Mesendoderm (in vitro differentiated cells): ENCODE measurements at regions not wholly inside any gene's neighbourhood (a gene's known extent, or its start where the extent isn't known, plus 50 kb on each side); places are given as distances from the start of the nearest gene placed in this dataset.

ENCODE experiments used
- DNase-seq: peaks from one replicate; pipeline ENCODE4 v3.0.0; 2013
- H2AK5ac ChIP-seq: 2 replicates; pipeline ENCODE4 v1.6.1; 2013; ENCODE audit warnings: low read length, inconsistent platforms
- H2BK120ac ChIP-seq: 2 replicates; pipeline ENCODE4 v1.6.1; 2013; ENCODE audit warnings: low read depth, mild to moderate bottlenecking, low read length, moderate library complexity, mixed read lengths
- H2BK15ac ChIP-seq: replicated peaks from 2 replicates; pipeline ENCODE4 v1.6.1; 2013; ENCODE audit warnings: low read depth, mild to moderate bottlenecking, moderate library complexity
- H2BK5ac ChIP-seq: 2 replicates; pipeline ENCODE4 v1.6.1; 2013; ENCODE audit warnings: low read length, inconsistent platforms
- H3K18ac ChIP-seq: 2 replicates; pipeline ENCODE4 v1.6.1; 2013; ENCODE audit warnings: mild to moderate bottlenecking, low read length, mixed read lengths
- H3K23ac ChIP-seq: one replicate; pipeline ENCODE4 v1.6.1; 2013; ENCODE audit warnings: low read length
- H3K27ac ChIP-seq: 2 replicates; pipeline ENCODE4 v1.5.1; 2013; ENCODE audit warnings: low read depth, mild to moderate bottlenecking, inconsistent platforms, low read length, moderate library complexity
- H3K27me3 ChIP-seq: 2 replicates; pipeline ENCODE4 v1.6.1; 2013; ENCODE audit warnings: low read length, control low read depth, mild to moderate bottlenecking, inconsistent platforms; ENCODE audit not compliant: insufficient read depth, poor library complexity
- H3K36me3 ChIP-seq: 2 replicates; pipeline ENCODE4 v1.6.1; 2013; ENCODE audit warnings: low read length, inconsistent platforms; ENCODE audit not compliant: control insufficient read depth, insufficient read depth
- H3K4ac ChIP-seq: one replicate; pipeline ENCODE4 v1.6.1; 2013; ENCODE audit warnings: low read depth, mild to moderate bottlenecking, low read length, moderate library complexity
- H3K4me1 ChIP-seq: 2 replicates; pipeline ENCODE4 v1.6.1; 2013; ENCODE audit warnings: low read depth, low read length, inconsistent platforms; ENCODE audit not compliant: control insufficient read depth
- H3K4me2 ChIP-seq: 2 replicates; pipeline ENCODE4 v1.6.1; 2013; ENCODE audit warnings: low read length
- H3K4me3 ChIP-seq: 2 replicates; pipeline ENCODE4 v1.5.1; 2013; ENCODE audit warnings: mild to moderate bottlenecking, low read length
- H3K56ac ChIP-seq: one replicate; pipeline ENCODE4 v1.6.1; 2013; ENCODE audit warnings: low read length
- H3K79me1 ChIP-seq: 2 replicates; pipeline ENCODE4 v1.6.1; 2013; ENCODE audit warnings: low read length, inconsistent platforms
- H3K79me2 ChIP-seq: 2 replicates; pipeline ENCODE4 v1.6.1; 2013; ENCODE audit warnings: mild to moderate bottlenecking, low read length; ENCODE audit not compliant: control insufficient read depth, insufficient read depth
- H3K9ac ChIP-seq: 2 replicates; pipeline ENCODE4 v1.6.1; 2013; ENCODE audit warnings: low read length, inconsistent platforms
- H4K5ac ChIP-seq: one replicate; pipeline ENCODE4 v1.6.1; 2013; ENCODE audit warnings: low read length
- H4K8ac ChIP-seq: one replicate; pipeline ENCODE4 v1.6.1; 2013; ENCODE audit warnings: low read depth, mild to moderate bottlenecking, control low read depth, low read length, moderate library complexity
- WGBS: extraction: QIAGEN DNeasy Blood & Tissue Kit; methylation state at CpG from one replicate; pipeline ENCODE4 v1.1.7; 2013; ENCODE audit warnings: low lambda C conversion rate, missing lambda C conversion rate; ENCODE audit not compliant: insufficient coverage; ENCODE audit errors: extremely low coverage; 5-methylcytosine and 5-hydroxymethylcytosine counted together

- H3K4ac ChIP-seq = no peak overlapping the region
- no peak overlapping the region for H3K23ac ChIP-seq
- no peak overlapping the region for H3K56ac ChIP-seq
- no peak overlapping the region for H3K18ac ChIP-seq
- H3K79me2 ChIP-seq = no peaks in the 10 kb centered on the region
- H4K5ac ChIP-seq = no peak overlapping the region
- no peak for DNase-seq
- no peak overlapping the region for H3K4me2 ChIP-seq
- no peak overlapping the region for H2AK5ac ChIP-seq
- no peaks in the 10 kb centered on the region for H3K79me1 ChIP-seq
- no peak overlapping the region for H3K27ac ChIP-seq
- H2BK15ac ChIP-seq = no peak overlapping the region
- H2BK5ac ChIP-seq = no peak overlapping the region
- H3K4me3 ChIP-seq = no peak overlapping the region
- H3K4me1 ChIP-seq = no peaks in the 10 kb centered on the region
- no peak overlapping the region for H2BK120ac ChIP-seq
- H3K36me3 ChIP-seq = no peaks in the 10 kb centered on the region
- H3K27me3 ChIP-seq = no peaks in the 10 kb centered on the region
- no peak overlapping the region for H3K9ac ChIP-seq
- no peak overlapping the region for H4K8ac ChIP-seq
- WGBS = no CpG with 5 or more reads among the region's 1 CpG
Observed at GRCh38 chr4:35684755-35685154, 559.6 kb downstream of the ARAP2 start.

GRCh38 chr4:35689870-35690269 lies 554.4 kb downstream of the ARAP2 start:
- Histone ChIP-seq H3K4ac (no peak overlapping the region), H3K4me3 (no peak overlapping the region), H3K56ac (no peak overlapping the region), H2BK15ac (no peak overlapping the region), H4K8ac (no peak overlapping the region), H3K79me2 (no peaks in the 10 kb centered on the region), H4K5ac (no peak overlapping the region), H3K27ac (no peak overlapping the region), H3K4me1 (no peaks in the 10 kb centered on the region), H2BK5ac (no peak overlapping the region), H3K36me3 (no peaks in the 10 kb centered on the region), H3K4me2 (no peak overlapping the region), H3K9ac (no peak overlapping the region), H2BK120ac (no peak overlapping the region), H3K18ac (no peak overlapping the region), H3K23ac (no peak overlapping the region), H3K79me1 (no peaks in the 10 kb centered on the region), H2AK5ac (no peak overlapping the region), H3K27me3 (no peaks in the 10 kb centered on the region)
- peak; percentile 31 for DNase-seq
- no CpG with 5 or more reads among the region's 1 CpG for WGBS

- H3K23ac ChIP-seq = no peak overlapping the region
- H3K36me3 ChIP-seq = no peaks in the 10 kb centered on the region
- no peak overlapping the region for H3K18ac ChIP-seq
- no peak overlapping the region for H3K4me2 ChIP-seq
- H3K27ac ChIP-seq = no peak overlapping the region
- no peak overlapping the region for H3K4me3 ChIP-seq
- no peak overlapping the region for H2BK5ac ChIP-seq
- DNase-seq = no peak
- no peaks in the 10 kb centered on the region for H3K79me1 ChIP-seq
- H3K4ac ChIP-seq = no peak overlapping the region
- no peak overlapping the region for H4K8ac ChIP-seq
- H3K79me2 ChIP-seq = no peaks in the 10 kb centered on the region
- H3K56ac ChIP-seq = no peak overlapping the region
- H2AK5ac ChIP-seq = no peak overlapping the region
- WGBS = no CpG with 5 or more reads among the region's 1 CpG
- H4K5ac ChIP-seq = no peak overlapping the region
- no peak overlapping the region for H3K9ac ChIP-seq
- no peaks in the 10 kb centered on the region for H3K27me3 ChIP-seq
- H3K4me1 ChIP-seq = no peaks in the 10 kb centered on the region
- no peak overlapping the region for H2BK120ac ChIP-seq
- H2BK15ac ChIP-seq = no peak overlapping the region
Observed at GRCh38 chr4:35690271-35690670, 554.0 kb downstream of the ARAP2 start.

GRCh38 chr4:35695003-35695402 lies 549.3 kb downstream of the ARAP2 start:
- Histone ChIP-seq H3K79me2 (no peaks in the 10 kb centered on the region), H3K4me1 (no peaks in the 10 kb centered on the region), H3K27ac (no peak overlapping the region), H3K79me1 (no peaks in the 10 kb centered on the region), H3K36me3 (no peaks in the 10 kb centered on the region), H2BK120ac (no peak overlapping the region), H3K23ac (no peak overlapping the region), H2BK15ac (no peak overlapping the region), H3K18ac (no peak overlapping the region), H3K4ac (no peak overlapping the region), H2BK5ac (no peak overlapping the region), H2AK5ac (no peak overlapping the region), H3K27me3 (no peaks in the 10 kb centered on the region), H3K4me3 (no peak overlapping the region), H3K56ac (no peak overlapping the region), H3K4me2 (no peak overlapping the region), H4K5ac (no peak overlapping the region), H3K9ac (no peak overlapping the region), H4K8ac (no peak overlapping the region)
- no CpG with 5 or more reads among the region's 3 CpGs for WGBS
- no peak for DNase-seq

DNA sequence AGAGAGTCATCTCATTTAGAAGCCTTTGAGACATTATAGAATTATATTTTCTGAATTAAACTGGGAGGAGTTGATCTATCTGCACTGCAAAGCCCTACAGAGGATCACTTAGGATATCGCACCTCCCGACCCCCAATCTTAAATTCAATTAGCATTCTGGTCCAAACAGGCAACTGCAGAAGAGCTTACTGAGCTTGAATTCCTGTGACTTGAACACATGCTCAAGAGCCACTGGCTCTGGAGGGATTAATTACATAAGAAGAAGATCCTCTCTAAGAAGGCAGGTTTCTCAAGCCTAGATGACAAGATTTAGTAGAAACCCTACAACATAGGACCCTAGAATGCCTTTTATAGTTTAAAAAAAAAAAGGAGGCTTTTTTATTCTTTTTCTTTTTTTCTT lies 548.9 kb downstream of the ARAP2 start:
- Histone ChIP-seq H3K4ac (no peak overlapping the region), H2BK15ac (no peak overlapping the region), H3K79me2 (no peaks in the 10 kb centered on the region), H2AK5ac (no peak overlapping the region), H4K8ac (no peak overlapping the region), H4K5ac (no peak overlapping the region), H3K56ac (no peak overlapping the region), H3K36me3 (no peaks in the 10 kb centered on the region), H3K27ac (no peak overlapping the region), H3K9ac (no peak overlapping the region), H2BK5ac (no peak overlapping the region), H3K18ac (no peak overlapping the region), H3K4me2 (no peak overlapping the region), H3K79me1 (no peaks in the 10 kb centered on the region), H3K27me3 (no peaks in the 10 kb centered on the region), H2BK120ac (no peak overlapping the region), H3K23ac (no peak overlapping the region), H3K4me1 (no peaks in the 10 kb centered on the region), H3K4me3 (no peak overlapping the region)
- no peak for DNase-seq
- no CpG with 5 or more reads among the region's 2 CpGs for WGBS

DNA sequence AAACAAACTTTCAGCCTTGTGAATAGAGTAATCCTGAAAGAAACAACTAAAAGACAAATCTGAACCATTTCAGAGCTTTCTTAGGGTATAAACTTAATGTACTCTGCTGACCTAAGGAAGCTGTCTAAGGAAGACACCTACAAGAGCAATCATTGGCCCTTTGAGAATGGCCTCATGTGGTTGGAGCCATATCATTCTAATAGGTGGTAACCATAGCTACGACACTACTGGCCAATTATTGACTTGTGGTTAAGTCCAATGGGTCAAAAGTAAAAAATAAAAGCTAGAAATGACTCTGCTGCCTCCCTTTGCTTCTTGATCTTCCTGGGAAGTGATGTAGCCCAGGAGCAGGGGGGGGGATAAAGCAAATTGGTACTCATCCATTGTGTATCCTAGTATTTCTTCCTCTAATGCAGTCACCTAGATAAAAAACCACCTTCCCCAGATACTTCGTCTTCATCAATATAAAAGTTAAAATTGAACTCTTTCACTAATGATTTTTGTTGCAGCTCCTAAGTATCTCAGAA lies 547.0 kb downstream of the ARAP2 start:
- Histone ChIP-seq H2BK15ac (no peak overlapping the region), H3K56ac (no peak overlapping the region), H3K9ac (no peak overlapping the region), H3K79me1 (no peaks in the 10 kb centered on the region), H3K79me2 (no peaks in the 10 kb centered on the region), H4K8ac (no peak overlapping the region), H3K36me3 (no peaks in the 10 kb centered on the region), H3K4me2 (no peak overlapping the region), H3K18ac (no peak overlapping the region), H3K4me1 (no peaks in the 10 kb centered on the region), H2BK120ac (no peak overlapping the region), H3K4me3 (no peak overlapping the region), H2AK5ac (no peak overlapping the region), H4K5ac (no peak overlapping the region), H2BK5ac (no peak overlapping the region), H3K27me3 (no peaks in the 10 kb centered on the region), H3K27ac (no peak overlapping the region), H3K4ac (no peak overlapping the region), H3K23ac (no peak overlapping the region)
- no CpG with 5 or more reads among the region's 2 CpGs for WGBS
- DNase-seq = no peak
